K562 (cell line): ENCODE measurements at regions not wholly inside any gene's neighbourhood (a gene's known extent, or its start where the extent isn't known, plus 50 kb on each side); places are given as distances from the start of the nearest gene placed in this dataset.

Source experiments
- CHD7 ChIP-seq: fragments of 200-600 bp; sonication (generic); IDR thresholded peaks from one replicate; pipeline ENCODE4 v1.6.1; 2012; ENCODE audit warnings: mild to moderate bottlenecking, low read depth, low read length, inconsistent platforms
- FOXP1 ChIP-seq: sonication (generic); formaldehyde crosslinking; IDR thresholded peaks from 2 replicates; pipeline ENCODE4 v1.8.0; 2022; ENCODE audit warnings: mild to moderate bottlenecking, missing genetic modification reagents
- MEF2D ChIP-seq: conservative IDR thresholded peaks from 2 replicates; pipeline ENCODE4 v1.6.1; 2016; ENCODE audit warnings: low read depth, missing genetic modification characterization, missing compliant biosample characterization
- PRMT5 ChIP-seq: sonication (generic); formaldehyde crosslinking; IDR thresholded peaks from 2 replicates; pipeline ENCODE4 v1.5.0; 2020; ENCODE audit warnings: missing genetic modification reagents
- SIRT6 ChIP-seq: IDR thresholded peaks from one replicate; pipeline ENCODE4 v1.6.1; 2012; ENCODE audit warnings: low read depth, mild to moderate bottlenecking, control low read depth, inconsistent platforms, low read length, moderate library complexity
- SMAD2 ChIP-seq: fragments of 150-350 bp; IDR thresholded peaks from 2 replicates; pipeline ENCODE4 v1.6.1; 2014; ENCODE audit warnings: low read depth, mild to moderate bottlenecking, low read length
- XRCC4 ChIP-seq: IDR thresholded peaks from one replicate; pipeline ENCODE4 v1.6.1; 2011; ENCODE audit not compliant: insufficient read depth, insufficient read length; ENCODE audit errors: extremely low read depth

GRCh38 chr13:109288151-109288709, 498.2 kb downstream of the IRS2 start (continued):
- TF ChIP-seq CHD7 (no peak), MEF2D (tag) (no peak), FOXP1 (no peak), XRCC4 (no peak), PRMT5 (CRISPR knock-in tag) (no peak), SIRT6 (no peak), SMAD2 (no peak)
